Activated T-helper 17 cell treated with anti-CD3 and anti-CD28 coated beads, Interleukin-2, amount 50 U/mL, for 72 hours (primary cell): ENCODE measurements at regions not wholly inside any gene's neighbourhood (a gene's known extent, or its start where the extent isn't known, plus 50 kb on each side); places are given as distances from the start of the nearest gene placed in this dataset.
"Not testable (repeated sequence)": the region's sequence is repeated elsewhere in the genome, so short reads cannot be mapped to it uniquely, and the experiment has no call there.

ENCODE experiments used
- ATAC-seq: fragments of 150-1000 bp; cut with Tn5 transposase; replicated peaks from 2 replicates; pipeline ENCODE4 v1.10.0; 2021; ENCODE audit warnings: mild to moderate bottlenecking, moderate library complexity
- H3K27ac Mint-ChIP-seq: one replicate; pipeline ENCODE4 v1.8.0; 2022; ENCODE audit warnings: mixed read lengths
- H3K27me3 Mint-ChIP-seq: one replicate; pipeline ENCODE4 v1.8.0; 2022; ENCODE audit warnings: mixed read lengths
- H3K36me3 Mint-ChIP-seq: one replicate; pipeline ENCODE4 v1.8.0; 2022; ENCODE audit warnings: low read depth, mild to moderate bottlenecking, mixed read lengths
- H3K4me1 Mint-ChIP-seq: one replicate; pipeline ENCODE4 v1.8.0; 2022; ENCODE audit warnings: mixed read lengths
- H3K4me3 Mint-ChIP-seq: one replicate; pipeline ENCODE4 v1.8.0; 2022; ENCODE audit warnings: mild to moderate bottlenecking, mixed read lengths
- H3K9me3 Mint-ChIP-seq: one replicate; pipeline ENCODE4 v1.8.0; 2022; ENCODE audit warnings: mixed read lengths

- ATAC-seq = no peak
- Mint-ChIP-seq H3K9me3 (peaks cover 9% of the 10 kb centered on the region), H3K4me3 (no peak overlapping the region), H3K36me3 (no peaks in the 10 kb centered on the region), H3K27me3 (no peaks in the 10 kb centered on the region), H3K27ac (no peak overlapping the region), H3K4me1 (no peaks in the 10 kb centered on the region)
These were observed 1261.1 kb downstream of the ROBO1 start for GRCh38 chr3:78506581-78507195.

GRCh38 chr3:78507196-78507984 lies 1260.4 kb downstream of the ROBO1 start:
- Mint-ChIP-seq H3K36me3 (no peaks in the 10 kb centered on the region), H3K27me3 (no peaks in the 10 kb centered on the region), H3K4me3 (no peak overlapping the region), H3K27ac (no peak overlapping the region), H3K9me3 (peaks cover 9% of the 10 kb centered on the region), H3K4me1 (no peaks in the 10 kb centered on the region)
- no peak for ATAC-seq

GRCh38 chr3:78511840-78512239 lies 1256.0 kb downstream of the ROBO1 start:
- Mint-ChIP-seq H3K27me3 (no peaks in the 10 kb centered on the region), H3K4me1 (no peaks in the 10 kb centered on the region), H3K36me3 (no peaks in the 10 kb centered on the region), H3K27ac (no peak overlapping the region), H3K9me3 (peaks cover 7% of the 10 kb centered on the region), H3K4me3 (no peak overlapping the region)
- no peak for ATAC-seq

DNA sequence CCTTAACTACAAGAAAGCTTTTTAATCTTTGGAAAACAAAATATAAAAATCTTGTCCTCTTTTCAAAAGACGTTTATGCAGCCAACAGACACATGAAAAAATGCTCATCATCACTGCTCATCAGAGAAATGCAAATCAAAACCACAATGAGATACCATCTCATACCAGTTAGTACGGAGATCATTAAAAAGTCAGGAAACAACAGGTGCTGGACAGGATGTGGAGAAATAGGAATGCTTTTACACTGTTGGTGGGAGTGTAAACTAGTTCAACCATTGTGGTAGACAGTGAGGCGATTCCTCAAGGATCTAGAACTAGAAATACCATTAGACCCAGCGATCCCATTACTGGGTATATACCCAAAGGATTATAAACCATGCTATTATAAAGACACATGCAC lies 1255.0 kb downstream of the ROBO1 start:
- ATAC-seq = not testable (repeated sequence)

GRCh38 chr3:78516437-78516836 lies 1251.4 kb downstream of the ROBO1 start:
- H3K27me3 Mint-ChIP-seq = no peaks in the 10 kb centered on the region
- no peaks in the 10 kb centered on the region for H3K36me3 Mint-ChIP-seq

More for the DNA sequence above, 1255.0 kb downstream of the ROBO1 start:
- H3K27me3 Mint-ChIP-seq, H3K4me3 Mint-ChIP-seq, H3K4me1 Mint-ChIP-seq, H3K36me3 Mint-ChIP-seq, H3K27ac Mint-ChIP-seq: not testable (repeated sequence)
- H3K9me3 Mint-ChIP-seq = peaks cover 12% of the 10 kb centered on the region

DNA sequence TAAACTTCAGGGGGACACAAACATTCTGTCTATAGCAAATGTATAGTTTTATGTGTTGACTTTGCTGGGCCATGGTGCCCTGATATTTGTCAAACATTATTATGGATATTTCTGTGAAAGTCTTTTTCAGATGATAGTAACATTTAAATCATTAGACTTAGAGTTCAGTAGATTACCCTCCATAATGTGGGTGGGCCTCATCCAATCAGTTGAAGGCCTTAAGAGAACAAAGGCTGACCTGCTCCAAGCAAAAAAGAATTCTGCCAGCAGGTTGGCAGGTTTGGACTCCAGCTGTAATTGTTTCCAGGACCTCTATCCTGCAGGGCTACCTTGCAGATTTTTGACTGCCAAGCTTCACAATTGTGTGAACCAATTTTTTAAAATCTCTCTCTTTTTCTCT lies 1250.9 kb downstream of the ROBO1 start:
- H3K27ac Mint-ChIP-seq = no peak overlapping the region
- H3K4me1 Mint-ChIP-seq = no peaks in the 10 kb centered on the region
- H3K36me3 Mint-ChIP-seq = no peaks in the 10 kb centered on the region
- no peaks in the 10 kb centered on the region for H3K27me3 Mint-ChIP-seq
- peaks cover 16% of the 10 kb centered on the region for H3K9me3 Mint-ChIP-seq
- no peak overlapping the region for H3K4me3 Mint-ChIP-seq
- no peak for ATAC-seq

More at GRCh38 chr3:78516437-78516836, 1251.4 kb downstream of the ROBO1 start:
- ATAC-seq = no peak
- Mint-ChIP-seq H3K27ac (no peak overlapping the region), H3K4me1 (no peaks in the 10 kb centered on the region), H3K4me3 (no peak overlapping the region), H3K9me3 (peaks cover 16% of the 10 kb centered on the region)

GRCh38 chr3:78517965-78518364 lies 1249.8 kb downstream of the ROBO1 start:
- H3K36me3 Mint-ChIP-seq = no peaks in the 10 kb centered on the region

GRCh38 chr3:78519281-78519680 lies 1248.5 kb downstream of the ROBO1 start:
- no peak overlapping the region for H3K27ac Mint-ChIP-seq
- no peaks in the 10 kb centered on the region for H3K36me3 Mint-ChIP-seq
- H3K4me3 Mint-ChIP-seq = no peak overlapping the region
- H3K4me1 Mint-ChIP-seq = no peaks in the 10 kb centered on the region
- H3K27me3 Mint-ChIP-seq = no peaks in the 10 kb centered on the region
- ATAC-seq = no peak
- H3K9me3 Mint-ChIP-seq = peaks cover 26% of the 10 kb centered on the region

More at GRCh38 chr3:78517965-78518364, 1249.8 kb downstream of the ROBO1 start:
- Mint-ChIP-seq H3K4me3 (no peak overlapping the region), H3K27me3 (no peaks in the 10 kb centered on the region), H3K27ac (no peak overlapping the region), H3K4me1 (no peaks in the 10 kb centered on the region), H3K9me3 (peaks cover 21% of the 10 kb centered on the region)
- no peak for ATAC-seq

- H3K27ac Mint-ChIP-seq = no peak overlapping the region
- no peaks in the 10 kb centered on the region for H3K27me3 Mint-ChIP-seq
- no peak overlapping the region for H3K4me3 Mint-ChIP-seq
- H3K4me1 Mint-ChIP-seq = no peaks in the 10 kb centered on the region
- peaks cover 24% of the 10 kb centered on the region for H3K9me3 Mint-ChIP-seq
- no peak for ATAC-seq
- H3K36me3 Mint-ChIP-seq = no peaks in the 10 kb centered on the region
These were observed 1238.2 kb downstream of the ROBO1 start for GRCh38 chr3:78529601-78530000.

DNA sequence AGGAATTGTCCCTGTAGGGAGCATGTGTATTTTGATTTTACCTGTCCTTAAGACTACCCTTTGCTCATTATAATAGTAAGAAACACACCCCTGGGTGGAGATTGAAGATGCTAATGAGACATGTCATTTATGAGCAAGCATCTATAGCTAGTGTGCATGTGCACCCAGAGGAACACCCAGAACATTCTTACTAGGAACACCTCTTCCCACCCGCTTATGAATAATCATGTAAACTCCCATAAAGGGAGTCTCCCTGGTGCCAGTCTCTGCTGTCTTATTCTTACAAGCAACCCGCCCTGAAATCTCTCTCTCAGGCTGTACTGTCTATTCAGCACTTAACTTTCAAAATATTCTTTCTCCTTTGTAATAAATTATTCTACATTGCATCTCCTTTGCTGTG lies 1227.3 kb downstream of the ROBO1 start:
- no peak overlapping the region for H3K27ac Mint-ChIP-seq
- no peaks in the 10 kb centered on the region for H3K36me3 Mint-ChIP-seq
- no peaks in the 10 kb centered on the region for H3K4me1 Mint-ChIP-seq
- H3K27me3 Mint-ChIP-seq = no peaks in the 10 kb centered on the region
- H3K9me3 Mint-ChIP-seq = peaks cover 22% of the 10 kb centered on the region
- H3K4me3 Mint-ChIP-seq = no peak overlapping the region
- no peak for ATAC-seq

DNA sequence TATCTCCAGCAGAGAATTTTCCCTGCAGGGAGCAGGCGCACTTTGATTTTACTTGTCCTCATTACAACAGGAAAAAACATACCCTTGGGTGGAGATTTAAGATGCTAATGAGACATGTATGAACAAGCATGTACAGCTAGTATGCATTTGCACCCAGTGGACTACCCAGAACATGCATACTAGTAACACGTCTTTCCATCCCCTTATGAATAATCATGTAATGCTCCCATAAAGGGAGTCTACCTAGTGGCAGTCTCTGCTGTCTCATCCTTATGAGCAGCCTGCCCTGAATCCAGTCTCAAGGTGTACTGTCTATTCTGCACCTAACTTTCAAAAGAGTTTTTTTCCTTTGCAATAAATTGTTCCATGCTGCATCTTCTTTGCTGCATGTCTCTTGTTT lies 1222.0 kb downstream of the ROBO1 start:
- ATAC-seq = no peak
- no peak overlapping the region for H3K4me3 Mint-ChIP-seq
- no peak overlapping the region for H3K27ac Mint-ChIP-seq
- H3K4me1 Mint-ChIP-seq = no peaks in the 10 kb centered on the region
- no peaks in the 10 kb centered on the region for H3K36me3 Mint-ChIP-seq
- H3K27me3 Mint-ChIP-seq = no peaks in the 10 kb centered on the region
- peaks cover 34% of the 10 kb centered on the region for H3K9me3 Mint-ChIP-seq
